ENCODE measurements at regions not wholly inside any gene's neighbourhood (a gene's known extent, or its start where the extent isn't known, plus 50 kb on each side); places are given as distances from the start of the nearest gene placed in this dataset.

- intact Hi-C loops (cut with micrococcal nuclease; ENCODE audit: unreplicated experiment) (no loop called here), in situ Hi-C loops (cut with MboI) (no loop called here)
- Histone ChIP-seq H3K79me2 (ENCODE audit: control insufficient read depth, insufficient read depth, low read length) (no peaks in the 10 kb centered on the region), H3K9me3 (replicated peaks; ENCODE audit: control insufficient read depth, insufficient read depth, low read length) (no peaks in the 10 kb centered on the region), H2AFZ (ENCODE audit: control insufficient read depth, low read depth, low read length) (no peak overlapping the region), H3K4me3 (no peak overlapping the region), H4K20me1 (ENCODE audit: control insufficient read depth, insufficient read depth) (no peaks in the 10 kb centered on the region), H3K27me3 (replicated peaks in 1 of 2; ENCODE audit: control insufficient read depth in 2 of 2, insufficient read depth in 2 of 2, low read length in 1 of 2) (no peaks in the 10 kb centered on the region), H3K9ac (ENCODE audit: control insufficient read depth, insufficient read depth, low read length) (no peak overlapping the region), H3K4me1 (ENCODE audit: control insufficient read depth, insufficient read depth, low read length) (no peaks in the 10 kb centered on the region), H3K4me2 (ENCODE audit: control insufficient read depth, insufficient read depth) (no peak overlapping the region), H3K36me3 (ENCODE audit: control insufficient read depth in 2 of 2, insufficient read depth in 2 of 2, low read length in 1 of 2) (no peaks in the 10 kb centered on the region), H3K27ac (ENCODE audit: control insufficient read depth, insufficient read depth) (no peak overlapping the region)
- POLR2A ChIA-PET: no interaction called here
- CTCF ChIA-PET: no interaction called here
- no peak for FAIRE-seq
- no peak for DNase-seq (ENCODE audit: low read depth, low spot score)
- no peak for ATAC-seq
- SMC1A ChIA-PET (ENCODE audit: uncharacterized antibody, unreplicated experiment): interaction anchor here (1.3 kb wide), 1 partner anchor 11 kb away, joined by 3 read pairs; no protein-coding TSS in a partner anchor
- BruUV-seq (replicated peaks): no TSS peak
- TF ChIP-seq KLF5 (IDR thresholded peaks at IDR 0.05; ENCODE audit: partially characterized antibody) (no peak), CHD1 (IDR thresholded peaks at IDR 0.05; ENCODE audit: low read depth, low read length) (no peak), REST (IDR thresholded peaks at IDR 0.05; ENCODE audit: low read depth, low read length) (no peak), SREBF2 (IDR thresholded peaks at IDR 0.05; ENCODE audit: low read length) (no peak), SIN3A (IDR thresholded peaks at IDR 0.05; ENCODE audit: low read depth, low read length) (no peak), TCF12 (IDR thresholded peaks at IDR 0.05; ENCODE audit: low read depth, low read length) (no peak), POU2F2 (IDR thresholded peaks at IDR 0.05; ENCODE audit: borderline replicate concordance, low read depth, low read length) (no peak), TBL1XR1 (IDR thresholded peaks at IDR 0.05; ENCODE audit: low read depth, low read length) (no peak), DPF2 (IDR thresholded peaks at IDR 0.05) (no peak), BACH1 (IDR thresholded peaks at IDR 0.05; ENCODE audit: borderline replicate concordance) (no peak), BCL3 (IDR thresholded peaks at IDR 0.05; ENCODE audit: borderline replicate concordance, insufficient read depth, low read depth, low read length, poor library complexity, severe bottlenecking) (no peak)
- RAD21 ChIA-PET (ENCODE audit: unreplicated experiment): no interaction called here
- WGBS (ENCODE audit: insufficient coverage, insufficient replicate concordance, low lambda C conversion rate, missing lambda C conversion rate): 0% methylated on average over 1 of the region's 1 CpG
Measured at GRCh38 chr18:39168723-39169122, 1603.1 kb upstream of the CELF4 start.

All from GM12878 (cell line).